GM21447 (cell line): ENCODE measurements at regions not wholly inside any gene's neighbourhood (a gene's known extent, or its start where the extent isn't known, plus 50 kb on each side); places are given as distances from the start of the nearest gene placed in this dataset.
"Not testable (repeated sequence)": the region's sequence is repeated elsewhere in the genome, so short reads cannot be mapped to it uniquely, and the experiment has no call there.

Experiments used
- ATAC-seq: cut with Tn5 transposase; IDR thresholded peaks from one replicate; pipeline ENCODE4 v1.9.1; 2021; ENCODE audit not compliant: unreplicated experiment

- ATAC-seq = no peak
These were observed 466.3 kb downstream of the GUCY1A2 start for GRCh38 chr11:106551744-106552673.

GRCh38 chr11:106552694-106553203 lies 465.5 kb downstream of the GUCY1A2 start:
- ATAC-seq = no peak

DNA sequence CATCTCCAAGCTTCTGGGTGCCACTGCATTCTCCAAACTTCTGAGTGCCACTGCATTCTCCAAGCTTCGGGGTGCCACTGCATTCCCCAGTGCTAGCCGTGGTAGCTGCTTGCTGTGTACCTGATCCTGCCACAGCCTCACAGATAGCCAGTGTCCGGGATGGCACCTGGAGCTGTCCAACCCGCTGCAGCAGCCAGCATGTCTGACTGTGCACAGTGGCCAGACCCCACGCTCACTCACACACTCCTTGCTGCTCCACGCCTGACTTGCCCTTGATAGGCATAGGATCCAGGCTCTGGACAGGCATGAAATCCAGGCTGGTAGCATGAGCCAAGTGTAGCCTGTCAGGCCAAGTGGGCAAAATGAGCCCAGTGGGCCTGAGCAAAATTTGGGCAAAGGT lies 465.0 kb downstream of the GUCY1A2 start:
- no peak for ATAC-seq

- ATAC-seq = not testable (repeated sequence)
These were observed 462.6 kb downstream of the GUCY1A2 start for GRCh38 chr11:106555566-106556250.

GRCh38 chr11:106565326-106565725 lies 452.9 kb downstream of the GUCY1A2 start:
- no peak for ATAC-seq

DNA sequence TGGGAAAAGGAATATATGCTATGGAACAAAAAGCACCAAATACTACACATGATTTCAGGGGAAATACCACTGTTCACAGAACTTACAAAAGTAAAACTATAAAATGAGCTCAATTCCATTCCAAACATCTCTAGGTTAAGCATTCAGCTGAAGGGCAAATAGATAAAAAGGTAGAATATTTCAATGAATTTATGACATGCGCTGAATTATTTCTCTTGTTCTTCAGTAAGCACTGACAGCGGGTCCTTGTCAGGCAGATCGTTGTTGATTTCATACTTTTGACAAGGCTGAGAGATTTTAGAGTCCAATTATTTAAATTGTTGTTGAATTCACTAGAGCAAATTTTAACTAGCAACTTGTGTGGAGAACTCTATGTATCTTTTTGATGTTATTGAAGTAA lies 449.6 kb downstream of the GUCY1A2 start:
- ATAC-seq = no peak

DNA sequence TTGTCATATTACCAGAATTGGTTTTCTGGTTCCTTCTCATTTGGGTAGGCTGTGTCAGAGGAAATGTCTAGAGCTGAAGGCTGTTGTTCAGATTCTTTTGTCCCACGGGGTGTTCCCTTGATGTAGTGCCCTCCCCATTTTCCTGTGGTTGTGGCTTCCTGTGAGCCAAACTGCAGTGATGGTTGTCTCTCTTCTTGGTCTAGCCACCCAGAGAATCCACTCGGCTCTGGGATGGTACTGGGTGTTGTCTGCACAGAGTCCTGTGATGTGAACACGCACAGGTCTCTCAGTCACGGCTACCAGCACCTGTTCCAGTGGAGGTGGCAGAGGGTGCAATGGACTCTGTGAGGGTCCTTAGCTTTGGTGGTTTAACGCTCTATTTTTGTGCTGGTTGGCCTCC lies 440.9 kb downstream of the GUCY1A2 start:
- not testable (repeated sequence) for ATAC-seq

DNA sequence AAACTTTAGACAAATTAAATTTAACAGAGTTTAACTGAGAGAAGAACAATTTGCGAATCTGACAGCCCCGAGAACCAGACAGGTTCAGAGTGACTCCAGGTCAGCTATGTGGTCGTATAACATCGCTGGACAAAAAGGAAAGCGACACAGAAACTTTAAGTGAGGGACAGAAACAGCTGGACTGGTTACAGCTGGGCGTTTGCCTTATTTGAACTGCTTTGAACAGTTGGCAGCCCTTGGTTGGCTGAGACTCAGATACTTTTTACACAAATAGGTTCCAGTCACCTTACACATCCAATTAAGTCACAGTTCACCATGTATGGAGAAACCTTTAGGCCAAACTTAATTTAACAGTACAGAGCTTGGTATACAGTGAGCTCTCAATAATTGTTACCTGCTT lies 436.9 kb downstream of the GUCY1A2 start:
- ATAC-seq = no peak

DNA sequence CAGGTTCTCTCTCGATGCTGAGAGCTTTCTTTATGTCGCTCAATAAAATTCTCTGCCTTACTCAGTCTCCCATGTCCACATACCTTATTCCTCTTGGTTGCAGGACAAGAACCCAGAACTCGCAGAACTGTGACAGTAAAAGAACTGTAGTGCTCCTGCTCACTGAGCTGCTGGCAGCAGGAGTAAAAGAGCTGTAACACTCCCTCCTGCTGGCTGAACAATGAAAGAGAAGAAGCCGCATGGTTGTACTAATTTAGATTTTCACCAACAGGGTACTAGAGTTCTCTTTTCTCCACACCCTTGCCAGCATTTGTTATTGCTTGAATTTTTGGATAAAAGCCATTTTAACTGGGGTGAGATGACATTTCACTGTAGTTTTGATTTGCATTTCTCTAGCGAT lies 433.2 kb downstream of the GUCY1A2 start:
- ATAC-seq = no peak

GRCh38 chr11:106594751-106595351 lies 423.4 kb downstream of the GUCY1A2 start:
- ATAC-seq = no peak

DNA sequence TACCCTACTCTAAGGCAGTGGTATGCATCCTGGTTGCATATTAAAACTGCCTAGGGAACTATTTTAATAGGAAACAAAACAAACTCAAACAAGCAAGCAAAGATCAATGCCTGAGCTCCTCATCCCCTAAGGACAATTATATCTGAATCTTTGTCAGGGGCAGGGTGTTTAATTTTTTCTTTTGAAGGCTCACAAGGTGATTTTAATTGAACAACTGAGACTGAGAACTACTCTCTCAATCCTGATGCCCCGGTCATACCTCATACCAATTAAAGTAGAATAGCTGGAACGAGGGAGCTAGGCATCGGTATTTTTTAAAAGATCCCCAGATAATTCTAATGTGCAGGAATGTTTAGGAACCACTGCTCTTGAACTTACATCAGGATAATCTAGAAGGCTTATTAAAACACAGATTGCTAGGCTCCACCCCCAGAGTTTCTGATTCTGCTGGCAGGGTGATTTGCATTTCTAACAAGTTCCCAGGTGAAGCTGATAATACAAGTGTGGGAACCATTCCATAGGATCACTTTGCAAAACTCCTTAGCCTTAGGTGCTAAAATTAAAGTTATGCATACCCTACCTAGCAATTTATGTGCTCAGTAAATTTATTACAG lies 416.5 kb downstream of the GUCY1A2 start:
- no peak for ATAC-seq

DNA sequence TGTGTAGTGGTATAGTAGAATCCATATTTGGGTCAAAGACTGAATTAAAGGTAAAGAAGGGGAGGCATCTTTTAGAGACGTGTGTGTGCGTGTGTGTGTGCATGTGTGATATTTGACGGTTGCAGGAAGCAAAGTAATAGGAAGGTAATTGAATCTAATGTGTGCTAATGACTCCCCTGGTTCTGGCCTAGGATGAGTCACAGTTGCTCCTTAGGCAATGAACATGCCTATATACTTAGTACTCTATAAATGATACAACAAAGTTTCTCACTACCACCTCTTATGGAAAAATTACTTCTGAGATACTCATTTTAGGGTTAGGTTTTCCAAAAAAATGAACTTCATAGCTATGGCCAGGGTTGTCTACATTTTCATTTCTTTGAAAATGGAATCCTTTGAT lies 409.6 kb downstream of the GUCY1A2 start:
- ATAC-seq = no peak

- no peak for ATAC-seq
These were observed 404.0 kb downstream of the GUCY1A2 start for GRCh38 chr11:106614262-106614661.

GRCh38 chr11:106619320-106619990 lies 398.8 kb downstream of the GUCY1A2 start:
- ATAC-seq = no peak

DNA sequence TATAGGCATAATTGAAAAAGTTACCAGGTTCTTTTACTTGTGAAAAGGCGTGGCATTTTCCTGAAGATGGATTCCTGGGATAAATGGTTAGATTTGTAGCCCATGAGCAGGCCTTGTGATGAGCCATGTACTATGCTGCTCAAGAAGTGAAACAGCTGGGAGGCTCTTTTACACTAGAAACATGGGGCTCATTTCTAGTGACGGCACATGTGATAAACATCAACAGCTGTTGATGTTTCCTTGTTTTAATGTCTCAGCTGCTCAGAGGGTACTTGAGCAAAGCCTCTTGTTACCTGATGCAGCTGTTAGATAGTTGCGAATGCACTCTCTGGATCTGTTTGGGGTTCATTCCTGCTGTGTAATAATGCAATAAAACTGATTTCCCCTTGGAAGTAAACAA lies 396.8 kb downstream of the GUCY1A2 start:
- no peak for ATAC-seq
